Caco-2 (cell line): ENCODE measurements at regions not wholly inside any gene's neighbourhood (a gene's known extent, or its start where the extent isn't known, plus 50 kb on each side); places are given as distances from the start of the nearest gene placed in this dataset.
A peak's percentile ranks its signal among the peaks of the same experiment; 100 is the strongest.

Experiments
- BruUV-seq: library from RNA; stranded (reverse); fragments of 400-500 nt; replicated peaks from 2 replicates; lab custom pipeline; 2021; lab: Mats Ljungman, UMichigan
- CTCF ChIA-PET: fragments of 300-600 bp; sonication (Branson Sonifier 250); formaldehyde crosslinking; loops from one replicate; lab custom pipeline; 2022; ENCODE audit warnings: antibody characterized with exemption; lab: Charles Lee
- POLR2A ChIA-PET: fragments of 300-600 bp; sonication (Branson Sonifier 250); formaldehyde crosslinking; loops from one replicate; lab custom pipeline; 2022; ENCODE audit warnings: antibody characterized with exemption; lab: Charles Lee
- DNase-seq, 2 experiments: peaks; one replicate each; pipeline versions ENCODE4 v3.0.0 to v3.0.0-alpha.2; 2020 to 2022
- H3K27me3 ChIP-seq: replicated peaks from 2 replicates; pipeline ENCODE4 v1.6.0; 2011; ENCODE audit warnings: low read length; ENCODE audit not compliant: control insufficient read depth, insufficient read depth
- H3K36me3 ChIP-seq: 2 replicates; pipeline ENCODE4 v1.5.1; 2011; ENCODE audit warnings: low read length; ENCODE audit not compliant: control insufficient read depth, insufficient read depth
- H3K4me1 ChIP-seq: fragments of 250-450 bp; sonication (Bioruptor Pico); 2 replicates; pipeline ENCODE4 v1.5.1; 2020; ENCODE audit warnings: mild to moderate bottlenecking
- H3K4me3 ChIP-seq: 2 replicates; pipeline ENCODE4 v1.5.1; 2011; ENCODE audit warnings: low read depth, mild to moderate bottlenecking, control low read depth, low read length
- H3K9me3 ChIP-seq: fragments of 250-450 bp; sonication (Bioruptor Pico); 2 replicates; pipeline ENCODE4 v1.5.1; 2020; ENCODE audit warnings: mild to moderate bottlenecking, moderate library complexity
- H3K27ac Mint-ChIP-seq: one replicate; pipeline ENCODE4 v1.8.0; 2022; ENCODE audit warnings: mixed read lengths; ENCODE audit not compliant: unreplicated experiment
- H3K27me3 Mint-ChIP-seq: one replicate; pipeline ENCODE4 v1.8.0; 2022; ENCODE audit warnings: mixed read lengths; ENCODE audit not compliant: insufficient read depth, unreplicated experiment
- H3K36me3 Mint-ChIP-seq: one replicate; pipeline ENCODE4 v1.8.0; 2022; ENCODE audit warnings: mild to moderate bottlenecking, mixed read lengths; ENCODE audit not compliant: insufficient read depth, unreplicated experiment
- H3K4me1 Mint-ChIP-seq: one replicate; pipeline ENCODE4 v1.8.0; 2022; ENCODE audit warnings: low read depth, mixed read lengths; ENCODE audit not compliant: unreplicated experiment
- H3K4me3 Mint-ChIP-seq: one replicate; pipeline ENCODE4 v1.8.0; 2022; ENCODE audit warnings: mild to moderate bottlenecking, moderate library complexity, mixed read lengths; ENCODE audit not compliant: unreplicated experiment
- H3K9me3 Mint-ChIP-seq: one replicate; pipeline ENCODE4 v1.8.0; 2022; ENCODE audit warnings: mixed read lengths; ENCODE audit not compliant: unreplicated experiment
- intact Hi-C: fragments of 100-400 bp; cut with micrococcal nuclease; formaldehyde crosslinking; loops from one replicate; pipeline ENCODE4 v1.10.0; 2022; ENCODE audit not compliant: unreplicated experiment
- TF ChIP-seq, protein P1 (sequence below), 2 experiments: fragments of 200-600 bp in 1 of 2; IDR thresholded peaks; 1 replicate in 1 of 2; 2 replicates in 1 of 2; pipeline versions ENCODE4 v1.5.1 to v1.8.0; 2011 to 2022; ENCODE audit warnings: antibody characterized with exemption in 1 of 2, control low read depth in 1 of 2, inconsistent platforms in 1 of 2, low read depth in 1 of 2, low read length in 1 of 2, mild to moderate bottlenecking in 1 of 2, moderate library complexity in 1 of 2; ENCODE audit not compliant: insufficient read depth in 1 of 2, severe bottlenecking in 1 of 2, unreplicated experiment in 1 of 2

DNA sequence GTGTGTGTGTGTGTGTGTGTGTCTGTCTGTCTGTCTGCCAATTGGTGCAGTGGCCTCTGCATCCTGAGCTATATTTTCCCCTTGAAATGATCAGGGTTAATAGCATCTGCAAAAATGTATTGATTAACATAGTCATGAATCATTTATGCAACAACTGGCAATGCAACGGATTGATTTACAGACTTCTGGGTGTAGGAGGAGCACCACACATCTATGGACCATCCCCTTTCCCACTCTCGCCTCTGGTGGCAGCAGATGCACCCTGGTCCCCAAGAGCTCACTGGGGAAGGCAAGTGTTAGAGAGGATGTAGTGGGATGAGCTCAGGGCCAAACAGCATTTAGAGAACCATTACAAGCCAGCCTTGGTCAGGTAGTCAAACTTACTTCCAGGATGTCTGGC is 272.7 kb upstream of the C2CD4B start:
- H3K4me1 ChIP-seq = peaks cover 12% of the 10 kb centered on the region
- intact Hi-C loops = no loop called here
- H3K9me3 ChIP-seq = no peaks in the 10 kb centered on the region
- Mint-ChIP-seq H3K27ac (peak overlapping the region; percentile 9), H3K4me1 (peaks cover 2% of the 10 kb centered on the region), H3K27me3 (no peaks in the 10 kb centered on the region), H3K9me3 (no peaks in the 10 kb centered on the region), H3K36me3 (peaks cover 19% of the 10 kb centered on the region), H3K4me3 (no peak overlapping the region)
- no peak for DNase-seq
- no peaks in the 10 kb centered on the region for H3K27me3 ChIP-seq
- BruUV-seq = no TSS peak
- no peak overlapping the region for H3K4me3 ChIP-seq
- TF ChIP-seq, protein P1, sequence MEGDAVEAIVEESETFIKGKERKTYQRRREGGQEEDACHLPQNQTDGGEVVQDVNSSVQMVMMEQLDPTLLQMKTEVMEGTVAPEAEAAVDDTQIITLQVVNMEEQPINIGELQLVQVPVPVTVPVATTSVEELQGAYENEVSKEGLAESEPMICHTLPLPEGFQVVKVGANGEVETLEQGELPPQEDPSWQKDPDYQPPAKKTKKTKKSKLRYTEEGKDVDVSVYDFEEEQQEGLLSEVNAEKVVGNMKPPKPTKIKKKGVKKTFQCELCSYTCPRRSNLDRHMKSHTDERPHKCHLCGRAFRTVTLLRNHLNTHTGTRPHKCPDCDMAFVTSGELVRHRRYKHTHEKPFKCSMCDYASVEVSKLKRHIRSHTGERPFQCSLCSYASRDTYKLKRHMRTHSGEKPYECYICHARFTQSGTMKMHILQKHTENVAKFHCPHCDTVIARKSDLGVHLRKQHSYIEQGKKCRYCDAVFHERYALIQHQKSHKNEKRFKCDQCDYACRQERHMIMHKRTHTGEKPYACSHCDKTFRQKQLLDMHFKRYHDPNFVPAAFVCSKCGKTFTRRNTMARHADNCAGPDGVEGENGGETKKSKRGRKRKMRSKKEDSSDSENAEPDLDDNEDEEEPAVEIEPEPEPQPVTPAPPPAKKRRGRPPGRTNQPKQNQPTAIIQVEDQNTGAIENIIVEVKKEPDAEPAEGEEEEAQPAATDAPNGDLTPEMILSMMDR (IDR thresholded peaks at IDR 0.05; ENCODE audit: insufficient read depth in 1 of 2, low read depth in 1 of 2, low read length in 1 of 2, severe bottlenecking in 1 of 2, unreplicated experiment in 1 of 2) = no peak
- ChIA-PET POLR2A (no interaction called here), CTCF (no interaction called here)
- H3K36me3 ChIP-seq = peaks cover 2% of the 10 kb centered on the region; the same call in 1 of the 2 replicates

DNA sequence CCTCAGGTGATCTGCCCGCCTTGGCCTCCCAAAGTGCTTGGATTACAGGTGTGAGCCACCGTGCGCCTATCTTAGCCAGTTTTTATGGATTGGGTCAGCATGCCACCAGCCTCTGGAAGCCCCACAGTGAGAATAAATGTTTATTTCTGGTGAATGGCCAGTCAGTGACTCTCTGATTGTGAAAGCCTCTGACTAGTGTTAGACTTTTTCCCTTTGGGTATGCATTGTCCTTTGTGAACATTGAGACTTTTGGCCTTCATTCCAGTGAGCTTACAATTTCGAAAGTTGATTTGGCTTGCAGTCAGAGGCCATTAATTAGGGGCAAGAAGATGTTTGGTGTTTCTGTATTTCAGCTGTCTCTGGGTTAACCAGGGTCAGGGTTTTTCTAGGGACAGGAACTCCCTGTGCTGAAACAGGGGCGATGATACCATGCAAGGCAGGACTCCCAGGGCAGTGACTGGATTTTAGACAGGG is 274.5 kb upstream of the C2CD4B start:
- intact Hi-C loops = no loop called here

DNA sequence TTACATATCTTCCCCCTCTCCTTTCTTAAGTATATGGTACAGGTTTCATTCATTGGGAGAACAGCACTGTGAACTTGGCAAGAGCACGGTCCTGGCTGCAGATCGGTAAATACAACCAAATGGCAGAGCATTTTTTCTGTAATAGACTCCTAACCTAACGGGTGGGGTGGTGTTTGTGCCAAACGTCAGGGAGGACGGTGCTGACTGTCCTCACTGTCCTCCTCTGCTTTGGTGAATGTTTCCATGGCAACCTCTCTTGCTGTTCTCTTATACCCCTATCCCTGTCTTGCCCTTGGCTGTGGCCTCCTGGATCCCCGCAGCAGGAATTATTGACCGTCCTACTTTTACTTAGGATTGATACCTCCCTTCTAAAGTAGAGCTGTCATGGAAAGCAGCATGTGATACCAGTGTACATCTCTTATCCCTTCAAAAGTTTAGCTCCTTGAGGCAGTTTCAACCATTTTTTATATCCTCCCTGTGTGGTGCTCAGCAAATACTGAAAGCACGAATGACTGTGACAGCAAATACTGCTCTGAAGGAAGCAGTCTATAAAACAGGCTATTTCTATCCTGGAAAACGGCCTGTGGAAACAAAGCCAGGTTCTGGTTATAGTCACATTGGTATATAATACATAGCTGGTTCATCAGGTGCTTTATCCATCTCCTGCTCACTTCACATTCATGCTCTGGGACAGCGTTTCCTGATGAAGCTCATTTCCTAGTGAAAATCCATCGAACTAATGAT is 275.4 kb upstream of the C2CD4B start:
- H3K4me3 Mint-ChIP-seq = no peak overlapping the region
- no peak overlapping the region for H3K4me3 ChIP-seq
- no TSS peak for BruUV-seq
- H3K36me3 Mint-ChIP-seq = peaks cover 19% of the 10 kb centered on the region
- no peaks in the 10 kb centered on the region for H3K27me3 ChIP-seq
- intact Hi-C loops = no loop called here
- H3K27ac Mint-ChIP-seq = no peak overlapping the region
- peaks cover 7% of the 10 kb centered on the region for H3K4me1 Mint-ChIP-seq
- no peak for DNase-seq
- ChIA-PET CTCF (no interaction called here), POLR2A (no interaction called here)
- peaks cover 2% of the 10 kb centered on the region; the same call in 1 of the 2 replicates for H3K36me3 ChIP-seq
- no peaks in the 10 kb centered on the region for H3K27me3 Mint-ChIP-seq
- no peaks in the 10 kb centered on the region for H3K9me3 Mint-ChIP-seq
- TF ChIP-seq, protein P1 (IDR thresholded peaks at IDR 0.05; ENCODE audit: insufficient read depth in 1 of 2, low read depth in 1 of 2, low read length in 1 of 2, severe bottlenecking in 1 of 2, unreplicated experiment in 1 of 2) = no peak
- no peaks in the 10 kb centered on the region for H3K9me3 ChIP-seq
- H3K4me1 ChIP-seq = peaks cover 10% of the 10 kb centered on the region

More for the DNA sequence above, 274.5 kb upstream of the C2CD4B start:
- DNase-seq = no peak
- Mint-ChIP-seq H3K27me3 (no peaks in the 10 kb centered on the region), H3K9me3 (no peaks in the 10 kb centered on the region), H3K27ac (no peak overlapping the region), H3K4me1 (peaks cover 7% of the 10 kb centered on the region), H3K36me3 (peaks cover 19% of the 10 kb centered on the region), H3K4me3 (no peak overlapping the region)
- no peak overlapping the region for H3K4me3 ChIP-seq
- CTCF ChIA-PET = no interaction called here
- POLR2A ChIA-PET = no interaction called here
- no peaks in the 10 kb centered on the region for H3K9me3 ChIP-seq
- BruUV-seq = no TSS peak
- TF ChIP-seq, protein P1 (IDR thresholded peaks at IDR 0.05; ENCODE audit: insufficient read depth in 1 of 2, low read depth in 1 of 2, low read length in 1 of 2, severe bottlenecking in 1 of 2, unreplicated experiment in 1 of 2) = no peak
- H3K4me1 ChIP-seq = peaks cover 10% of the 10 kb centered on the region
- no peaks in the 10 kb centered on the region for H3K27me3 ChIP-seq
- peaks cover 2% of the 10 kb centered on the region; the same call in 1 of the 2 replicates for H3K36me3 ChIP-seq
